ENCODE measurements at regions not wholly inside any gene's neighbourhood (a gene's known extent, or its start where the extent isn't known, plus 50 kb on each side); places are given as distances from the start of the nearest gene placed in this dataset.

- no peak for DNase-seq
These were observed 347.2 kb upstream of the MKI67 start for GRCh38 chr10:128473396-128473795.

- DNase-seq, result no peak
These were observed 347.7 kb upstream of the MKI67 start for GRCh38 chr10:128473911-128474310.

GRCh38 chr10:128474571-128474970, 348.3 kb upstream of the MKI67 start:
- DNase-seq, result no peak

- no peak for DNase-seq
These were observed 349.6 kb upstream of the MKI67 start for GRCh38 chr10:128475686-128476367.

GRCh38 chr10:128476368-128476725, 350.1 kb upstream of the MKI67 start:
- DNase-seq, result no peak

GRCh38 chr10:128476845-128477244, 350.6 kb upstream of the MKI67 start:
- DNase-seq, result no peak

GRCh38 chr10:128480601-128481000, 354.4 kb upstream of the MKI67 start:
- no peak for DNase-seq

GRCh38 chr10:128481152-128481840, 355.1 kb upstream of the MKI67 start:
- no peak for DNase-seq

GRCh38 chr10:128482052-128482451, 355.8 kb upstream of the MKI67 start:
- DNase-seq, result no peak

- DNase-seq, result no peak
These were observed 357.0 kb upstream of the MKI67 start for GRCh38 chr10:128483216-128483615.

- no peak for DNase-seq
These were observed 357.8 kb upstream of the MKI67 start for GRCh38 chr10:128484041-128484440.

- no peak for DNase-seq
These were observed 359.5 kb upstream of the MKI67 start for GRCh38 chr10:128485701-128486235.

GRCh38 chr10:128487517-128487916, 361.3 kb upstream of the MKI67 start:
- no peak for DNase-seq

GRCh38 chr10:128489324-128490247, 363.4 kb upstream of the MKI67 start:
- no peak for DNase-seq

GRCh38 chr10:128491686-128492085, 365.5 kb upstream of the MKI67 start:
- DNase-seq, result no peak

GRCh38 chr10:128493811-128494210, 367.6 kb upstream of the MKI67 start:
- no peak for DNase-seq

- DNase-seq, result no peak
These were observed 368.4 kb upstream of the MKI67 start for GRCh38 chr10:128494665-128495064.

GRCh38 chr10:128497660-128498377, 371.6 kb upstream of the MKI67 start:
- DNase-seq, result no peak

GRCh38 chr10:128498378-128498730, 372.1 kb upstream of the MKI67 start:
- DNase-seq, result no peak

- no peak for DNase-seq
These were observed 372.5 kb upstream of the MKI67 start for GRCh38 chr10:128498746-128499145.

- no peak for DNase-seq
These were observed 373.3 kb upstream of the MKI67 start for GRCh38 chr10:128499486-128499885.

GRCh38 chr10:128499956-128500355, 373.7 kb upstream of the MKI67 start:
- DNase-seq, result no peak

GRCh38 chr10:128500642-128501041, 374.4 kb upstream of the MKI67 start:
- no peak for DNase-seq
